ENCODE measurements at regions not wholly inside any gene's neighbourhood (a gene's known extent, or its start where the extent isn't known, plus 50 kb on each side); places are given as distances from the start of the nearest gene placed in this dataset.
"Not testable (repeated sequence)": the region's sequence is repeated elsewhere in the genome, so short reads cannot be mapped to it uniquely, and the experiment has no call there.

GRCh38 chr2:225814554-225814953, 415.0 kb downstream of the NYAP2 start:
- Mint-ChIP-seq H3K36me3 (ENCODE audit: insufficient read depth, unreplicated experiment) (no peaks in the 10 kb centered on the region), H3K9me3 (ENCODE audit: low read depth, unreplicated experiment) (no peaks in the 10 kb centered on the region), H3K27ac (ENCODE audit: unreplicated experiment) (no peak overlapping the region), H3K27me3 (ENCODE audit: unreplicated experiment) (no peaks in the 10 kb centered on the region), H3K4me3 (ENCODE audit: low read depth, unreplicated experiment) (no peak overlapping the region), H3K4me1 (ENCODE audit: low read depth, unreplicated experiment) (no peaks in the 10 kb centered on the region)
- CTCF ChIA-PET: no interaction called here
- no TSS peak for BruUV-seq (replicated peaks)
- intact Hi-C loops (cut with micrococcal nuclease; ENCODE audit: unreplicated experiment): no loop called here
- no peak for DNase-seq
- no peak for TF ChIP-seq CTCF (IDR thresholded peaks at IDR 0.05; ENCODE audit: unreplicated experiment)

- CTCF ChIA-PET: no interaction called here
- no peak for TF ChIP-seq CTCF (IDR thresholded peaks at IDR 0.05; ENCODE audit: unreplicated experiment)
- intact Hi-C loops (cut with micrococcal nuclease; ENCODE audit: unreplicated experiment): no loop called here
- no peaks in the 10 kb centered on the region for H3K27me3 Mint-ChIP-seq (ENCODE audit: unreplicated experiment)
- no peak for DNase-seq
- H3K4me3 Mint-ChIP-seq (ENCODE audit: low read depth, unreplicated experiment): no peak overlapping the region
- BruUV-seq (replicated peaks): no TSS peak
- no peak overlapping the region for H3K27ac Mint-ChIP-seq (ENCODE audit: unreplicated experiment)
- H3K9me3 Mint-ChIP-seq (ENCODE audit: low read depth, unreplicated experiment): peaks cover 4% of the 10 kb centered on the region
- H3K4me1 Mint-ChIP-seq (ENCODE audit: low read depth, unreplicated experiment): no peaks in the 10 kb centered on the region
- H3K36me3 Mint-ChIP-seq (ENCODE audit: insufficient read depth, unreplicated experiment): no peaks in the 10 kb centered on the region
Measured at GRCh38 chr2:225806105-225806504, 406.6 kb downstream of the NYAP2 start.

GRCh38 chr2:225802076-225802475, 402.6 kb downstream of the NYAP2 start:
- H3K4me3 Mint-ChIP-seq (ENCODE audit: low read depth, unreplicated experiment); H3K9me3 Mint-ChIP-seq (ENCODE audit: low read depth, unreplicated experiment); intact Hi-C loops (cut with micrococcal nuclease; ENCODE audit: unreplicated experiment); H3K27ac Mint-ChIP-seq (ENCODE audit: unreplicated experiment); H3K4me1 Mint-ChIP-seq (ENCODE audit: low read depth, unreplicated experiment); BruUV-seq (replicated peaks); H3K27me3 Mint-ChIP-seq (ENCODE audit: unreplicated experiment); H3K36me3 Mint-ChIP-seq (ENCODE audit: insufficient read depth, unreplicated experiment); CTCF ChIA-PET; DNase-seq: not testable (repeated sequence)

- Mint-ChIP-seq H3K27ac (ENCODE audit: unreplicated experiment) (no peak overlapping the region), H3K27me3 (ENCODE audit: unreplicated experiment) (no peaks in the 10 kb centered on the region), H3K4me1 (ENCODE audit: low read depth, unreplicated experiment) (no peaks in the 10 kb centered on the region), H3K4me3 (ENCODE audit: low read depth, unreplicated experiment) (no peak overlapping the region), H3K9me3 (ENCODE audit: low read depth, unreplicated experiment) (peaks cover 4% of the 10 kb centered on the region), H3K36me3 (ENCODE audit: insufficient read depth, unreplicated experiment) (no peaks in the 10 kb centered on the region)
- CTCF ChIA-PET: no interaction called here
- DNase-seq: no peak
- intact Hi-C loops (cut with micrococcal nuclease; ENCODE audit: unreplicated experiment): no loop called here
- TF ChIP-seq CTCF (IDR thresholded peaks at IDR 0.05; ENCODE audit: unreplicated experiment): no peak
- no TSS peak for BruUV-seq (replicated peaks)
Measured at GRCh38 chr2:225797394-225797793, 397.9 kb downstream of the NYAP2 start.

GRCh38 chr2:225794652-225795400, 395.3 kb downstream of the NYAP2 start:
- H3K4me3 Mint-ChIP-seq (ENCODE audit: low read depth, unreplicated experiment): no peak overlapping the region
- H3K27me3 Mint-ChIP-seq (ENCODE audit: unreplicated experiment): no peaks in the 10 kb centered on the region
- no peak overlapping the region for H3K27ac Mint-ChIP-seq (ENCODE audit: unreplicated experiment)
- no peak for DNase-seq
- intact Hi-C loops (cut with micrococcal nuclease; ENCODE audit: unreplicated experiment): no loop called here
- no peaks in the 10 kb centered on the region for H3K36me3 Mint-ChIP-seq (ENCODE audit: insufficient read depth, unreplicated experiment)
- no peaks in the 10 kb centered on the region for H3K9me3 Mint-ChIP-seq (ENCODE audit: low read depth, unreplicated experiment)
- no peak for TF ChIP-seq CTCF (IDR thresholded peaks at IDR 0.05; ENCODE audit: unreplicated experiment)
- no peaks in the 10 kb centered on the region for H3K4me1 Mint-ChIP-seq (ENCODE audit: low read depth, unreplicated experiment)
- BruUV-seq (replicated peaks): no TSS peak
- CTCF ChIA-PET: interaction anchor here (0.7 kb wide), 1 partner anchor 684 kb away, joined by 5 read pairs; no protein-coding TSS in a partner anchor

Measured in Calu3 (cell line).